ENCODE measurements at regions not wholly inside any gene's neighbourhood (a gene's known extent, or its start where the extent isn't known, plus 50 kb on each side); places are given as distances from the start of the nearest gene placed in this dataset.

DNA sequence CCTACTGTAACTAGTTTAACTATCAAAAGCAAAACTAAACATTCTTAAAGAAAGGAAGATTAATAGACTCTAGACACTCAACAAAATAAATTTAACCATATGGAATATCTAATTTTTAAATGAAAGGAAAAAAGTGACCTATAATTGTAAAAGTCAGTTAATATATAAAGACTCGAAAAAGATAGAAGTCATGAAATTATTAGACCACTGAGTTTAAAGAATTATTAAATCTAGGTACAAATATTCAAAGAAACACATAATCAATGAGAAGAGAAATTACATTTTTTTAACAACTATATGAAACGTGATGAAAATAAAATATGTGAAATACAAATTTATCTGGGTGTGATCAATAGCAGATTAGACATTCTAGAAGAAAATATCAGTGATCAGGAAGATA lies 706.8 kb upstream of the PCDH20 start:
- TF ChIP-seq JUND (IDR thresholded peaks at IDR 0.05) = no peak
- TF ChIP-seq, protein P1, sequence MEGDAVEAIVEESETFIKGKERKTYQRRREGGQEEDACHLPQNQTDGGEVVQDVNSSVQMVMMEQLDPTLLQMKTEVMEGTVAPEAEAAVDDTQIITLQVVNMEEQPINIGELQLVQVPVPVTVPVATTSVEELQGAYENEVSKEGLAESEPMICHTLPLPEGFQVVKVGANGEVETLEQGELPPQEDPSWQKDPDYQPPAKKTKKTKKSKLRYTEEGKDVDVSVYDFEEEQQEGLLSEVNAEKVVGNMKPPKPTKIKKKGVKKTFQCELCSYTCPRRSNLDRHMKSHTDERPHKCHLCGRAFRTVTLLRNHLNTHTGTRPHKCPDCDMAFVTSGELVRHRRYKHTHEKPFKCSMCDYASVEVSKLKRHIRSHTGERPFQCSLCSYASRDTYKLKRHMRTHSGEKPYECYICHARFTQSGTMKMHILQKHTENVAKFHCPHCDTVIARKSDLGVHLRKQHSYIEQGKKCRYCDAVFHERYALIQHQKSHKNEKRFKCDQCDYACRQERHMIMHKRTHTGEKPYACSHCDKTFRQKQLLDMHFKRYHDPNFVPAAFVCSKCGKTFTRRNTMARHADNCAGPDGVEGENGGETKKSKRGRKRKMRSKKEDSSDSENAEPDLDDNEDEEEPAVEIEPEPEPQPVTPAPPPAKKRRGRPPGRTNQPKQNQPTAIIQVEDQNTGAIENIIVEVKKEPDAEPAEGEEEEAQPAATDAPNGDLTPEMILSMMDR (IDR thresholded peaks at IDR 0.05; ENCODE audit: low read depth, low read length, missing input control) = no peak
- TF ChIP-seq, protein P2, sequence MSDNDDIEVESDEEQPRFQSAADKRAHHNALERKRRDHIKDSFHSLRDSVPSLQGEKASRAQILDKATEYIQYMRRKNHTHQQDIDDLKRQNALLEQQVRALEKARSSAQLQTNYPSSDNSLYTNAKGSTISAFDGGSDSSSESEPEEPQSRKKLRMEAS (IDR thresholded peaks at IDR 0.05) = no peak
- TF ChIP-seq, protein P3, sequence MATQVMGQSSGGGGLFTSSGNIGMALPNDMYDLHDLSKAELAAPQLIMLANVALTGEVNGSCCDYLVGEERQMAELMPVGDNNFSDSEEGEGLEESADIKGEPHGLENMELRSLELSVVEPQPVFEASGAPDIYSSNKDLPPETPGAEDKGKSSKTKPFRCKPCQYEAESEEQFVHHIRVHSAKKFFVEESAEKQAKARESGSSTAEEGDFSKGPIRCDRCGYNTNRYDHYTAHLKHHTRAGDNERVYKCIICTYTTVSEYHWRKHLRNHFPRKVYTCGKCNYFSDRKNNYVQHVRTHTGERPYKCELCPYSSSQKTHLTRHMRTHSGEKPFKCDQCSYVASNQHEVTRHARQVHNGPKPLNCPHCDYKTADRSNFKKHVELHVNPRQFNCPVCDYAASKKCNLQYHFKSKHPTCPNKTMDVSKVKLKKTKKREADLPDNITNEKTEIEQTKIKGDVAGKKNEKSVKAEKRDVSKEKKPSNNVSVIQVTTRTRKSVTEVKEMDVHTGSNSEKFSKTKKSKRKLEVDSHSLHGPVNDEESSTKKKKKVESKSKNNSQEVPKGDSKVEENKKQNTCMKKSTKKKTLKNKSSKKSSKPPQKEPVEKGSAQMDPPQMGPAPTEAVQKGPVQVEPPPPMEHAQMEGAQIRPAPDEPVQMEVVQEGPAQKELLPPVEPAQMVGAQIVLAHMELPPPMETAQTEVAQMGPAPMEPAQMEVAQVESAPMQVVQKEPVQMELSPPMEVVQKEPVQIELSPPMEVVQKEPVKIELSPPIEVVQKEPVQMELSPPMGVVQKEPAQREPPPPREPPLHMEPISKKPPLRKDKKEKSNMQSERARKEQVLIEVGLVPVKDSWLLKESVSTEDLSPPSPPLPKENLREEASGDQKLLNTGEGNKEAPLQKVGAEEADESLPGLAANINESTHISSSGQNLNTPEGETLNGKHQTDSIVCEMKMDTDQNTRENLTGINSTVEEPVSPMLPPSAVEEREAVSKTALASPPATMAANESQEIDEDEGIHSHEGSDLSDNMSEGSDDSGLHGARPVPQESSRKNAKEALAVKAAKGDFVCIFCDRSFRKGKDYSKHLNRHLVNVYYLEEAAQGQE (IDR thresholded peaks at IDR 0.05) = no peak
- no peak for TF ChIP-seq GABPA (IDR thresholded peaks at IDR 0.05 in 1 of 2, conservative IDR thresholded peaks at IDR 0.05 in 1 of 2)
- no peak for TF ChIP-seq SP1 (IDR thresholded peaks at IDR 0.05)
- TF ChIP-seq TAF1 (conservative IDR thresholded peaks at IDR 0.05) = no peak
- TF ChIP-seq YY1 (IDR thresholded peaks at IDR 0.05) = no peak

Measured in liver (tissue), 3 donors.